Hindlimb muscle (tissue), 1 donor: ENCODE measurements at regions not wholly inside any gene's neighbourhood (a gene's known extent, or its start where the extent isn't known, plus 50 kb on each side); places are given as distances from the start of the nearest gene placed in this dataset.
"Not testable (repeated sequence)": the region's sequence is repeated elsewhere in the genome, so short reads cannot be mapped to it uniquely, and the experiment has no call there.

Experiments
- DNase-seq: peaks from one replicate; pipeline ENCODE4 v3.0.0-alpha.2; 2013

DNA sequence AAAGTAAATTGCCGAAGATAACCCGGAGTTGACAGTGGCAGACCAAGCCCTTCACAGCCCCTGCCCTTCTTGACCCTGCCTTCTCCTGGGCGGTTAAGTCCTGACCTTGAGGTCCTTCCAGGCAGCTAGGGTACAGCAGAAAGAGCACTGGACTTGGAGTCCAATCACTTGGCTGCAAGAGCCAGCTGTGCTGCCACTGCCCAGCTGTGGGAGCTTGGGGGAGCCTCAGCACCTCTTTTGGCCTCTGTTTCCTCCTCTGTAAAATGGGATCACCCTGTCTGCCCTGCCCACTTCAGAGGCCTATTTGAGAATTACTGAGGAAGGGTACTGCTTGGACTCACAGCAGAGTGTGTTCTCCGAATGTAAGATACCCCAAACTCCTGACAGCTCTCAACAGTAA lies 66.2 kb upstream of the SMAD6 start:
- no peak for DNase-seq

DNA sequence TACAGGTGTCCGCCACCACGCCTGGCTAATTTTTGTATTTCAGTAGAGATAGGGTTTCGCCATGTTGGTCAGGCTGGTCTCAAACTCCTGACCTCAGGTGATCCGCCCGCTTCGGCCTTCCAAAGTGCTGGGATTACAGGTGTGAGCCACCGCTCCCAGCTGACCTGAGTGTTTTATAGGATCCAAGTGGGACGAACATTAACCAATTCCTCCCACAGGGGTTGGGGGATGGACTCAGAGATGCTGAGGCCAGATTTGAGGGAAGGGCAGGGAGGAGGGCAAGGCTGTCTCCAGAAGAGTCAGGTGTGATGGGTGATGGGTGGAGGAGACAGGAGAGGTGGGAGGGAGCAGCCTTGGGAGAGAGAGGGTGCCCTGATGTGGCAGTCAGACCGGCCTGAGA lies 65.0 kb upstream of the SMAD6 start:
- not testable (repeated sequence) for DNase-seq

DNA sequence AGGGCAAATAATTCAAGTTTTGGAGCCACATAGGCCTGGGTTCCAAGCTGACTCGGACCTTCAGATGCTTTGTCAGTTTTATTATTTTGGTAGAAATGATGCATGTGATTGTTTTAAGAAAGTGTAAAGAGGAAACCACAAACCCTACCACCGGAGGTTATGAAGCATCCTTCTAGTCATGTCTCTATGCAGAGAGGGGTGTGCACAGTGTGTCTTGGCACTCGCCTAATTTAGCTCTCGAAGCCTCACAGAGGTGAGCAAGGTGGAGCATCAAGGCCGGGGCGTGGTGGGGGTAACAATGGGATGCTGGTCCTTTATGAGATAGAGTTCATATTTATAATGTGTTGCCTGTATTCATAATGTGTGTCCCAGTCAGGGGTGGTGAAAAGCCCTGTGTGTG lies 63.7 kb upstream of the SMAD6 start:
- no peak for DNase-seq

DNA sequence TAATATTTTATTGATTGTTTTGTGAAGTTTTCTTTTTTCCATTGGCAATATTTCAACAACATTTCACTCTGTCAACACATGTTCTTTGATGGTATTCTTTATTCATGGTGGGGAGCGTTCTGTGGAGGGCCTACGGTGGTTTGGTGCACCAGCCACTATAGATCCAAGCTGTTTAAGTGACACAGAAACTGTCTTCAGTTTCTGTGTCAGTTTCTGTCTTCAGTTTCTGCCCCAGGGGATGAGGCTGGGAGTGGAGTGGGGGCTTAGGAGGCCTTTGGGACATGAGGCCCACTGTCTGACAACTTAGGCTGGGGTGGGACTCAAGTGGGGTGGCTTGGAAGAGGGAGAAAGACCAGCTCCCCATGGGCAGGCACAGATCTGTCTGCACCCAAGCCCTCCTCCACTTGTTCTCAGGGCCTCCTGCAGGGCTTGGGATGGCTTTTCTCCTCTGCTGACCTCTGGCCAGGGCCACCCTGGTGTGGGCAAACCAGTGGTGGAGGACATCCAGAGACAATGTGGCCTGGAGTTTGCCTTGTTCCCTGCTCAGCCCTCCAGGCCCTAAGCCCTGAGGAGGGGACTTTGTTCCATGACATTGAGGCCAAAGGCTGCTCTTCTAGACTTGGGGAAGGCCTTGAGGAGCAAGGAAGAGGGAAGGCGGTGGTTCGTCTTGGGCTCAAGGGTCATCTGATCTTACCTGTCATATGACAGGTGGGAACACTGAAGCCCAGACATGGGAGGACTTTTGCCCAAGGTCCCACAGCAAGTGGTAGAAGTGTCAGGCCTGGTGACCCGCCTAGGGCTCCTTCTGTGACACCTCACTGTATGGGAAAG lies 60.3 kb upstream of the SMAD6 start:
- no peak for DNase-seq

DNA sequence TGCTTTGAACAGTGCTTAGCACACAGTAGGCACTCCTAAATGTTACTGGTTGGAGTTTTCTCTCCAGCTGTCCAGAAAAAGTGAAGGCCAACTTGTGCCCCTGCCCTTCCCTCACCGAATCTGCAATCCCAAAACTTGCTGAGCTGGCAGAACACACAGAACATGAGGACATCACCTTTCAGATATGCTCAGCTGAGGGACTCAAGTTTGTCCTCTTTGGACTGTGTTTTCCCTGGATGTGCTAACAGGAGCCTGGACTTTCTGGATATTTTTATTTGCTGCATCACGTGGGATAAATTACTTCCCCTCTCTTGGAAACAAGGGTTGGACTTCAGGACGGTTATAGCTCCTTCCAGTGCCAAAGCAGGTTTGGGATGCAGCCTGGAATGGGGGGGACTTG lies 59.5 kb upstream of the SMAD6 start:
- no peak for DNase-seq

DNA sequence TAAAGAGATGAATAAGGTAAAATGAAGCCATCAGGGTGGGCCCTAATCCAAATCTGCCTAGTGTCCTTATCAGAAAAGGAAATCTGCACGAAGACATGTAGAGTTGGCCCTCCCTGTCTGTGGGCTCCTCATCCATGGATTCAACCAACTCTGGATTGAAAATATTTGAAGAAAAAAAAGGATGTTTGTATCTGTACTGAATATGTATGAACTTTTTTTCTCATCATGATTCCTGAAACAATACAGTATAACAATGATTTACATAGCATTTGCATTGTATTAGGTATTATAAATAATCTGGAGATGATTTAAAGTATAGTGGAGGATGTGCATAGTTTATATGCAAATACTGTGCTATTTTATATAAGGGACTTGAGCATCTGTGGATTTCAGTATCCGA lies 59.0 kb upstream of the SMAD6 start:
- DNase-seq = no peak

DNA sequence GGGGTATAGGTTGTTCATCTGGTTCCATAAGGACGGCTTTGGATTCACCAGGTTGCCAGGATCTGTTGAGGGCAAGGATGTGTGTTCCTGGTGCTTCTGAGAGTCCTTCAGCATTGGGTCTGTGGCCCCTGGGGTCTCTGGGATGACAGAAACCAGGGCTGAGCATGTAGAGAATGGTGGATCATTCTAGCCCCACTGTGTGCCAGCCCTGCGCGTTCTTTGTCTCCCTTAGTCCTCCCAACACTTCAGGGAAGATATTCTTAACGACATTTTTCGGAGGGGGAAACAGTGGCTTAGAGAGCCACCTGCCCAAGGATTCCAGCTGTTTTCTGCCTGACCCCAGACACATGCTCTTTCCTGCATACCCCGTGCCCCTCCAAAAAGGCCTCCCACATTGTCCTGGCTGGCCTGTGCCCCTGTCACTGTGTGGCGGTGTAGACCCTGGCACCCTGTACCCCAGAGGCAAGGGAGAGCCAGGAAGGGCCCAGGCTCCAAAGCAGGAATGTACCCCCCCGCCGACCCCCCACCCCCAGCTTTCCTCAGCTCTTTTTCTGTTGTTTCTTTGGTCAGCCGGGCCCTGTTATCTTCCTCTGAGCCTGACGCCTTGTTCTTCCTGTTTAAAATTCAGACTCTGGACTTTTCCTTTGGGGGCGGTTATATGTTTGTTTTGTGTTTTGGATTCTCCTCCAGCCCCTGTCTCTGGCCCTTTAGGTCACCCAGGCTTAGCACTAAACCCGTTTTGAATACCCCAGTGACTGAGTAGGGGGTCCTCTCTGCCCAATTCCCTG lies 57.8 kb upstream of the SMAD6 start:
- no peak for DNase-seq

DNA sequence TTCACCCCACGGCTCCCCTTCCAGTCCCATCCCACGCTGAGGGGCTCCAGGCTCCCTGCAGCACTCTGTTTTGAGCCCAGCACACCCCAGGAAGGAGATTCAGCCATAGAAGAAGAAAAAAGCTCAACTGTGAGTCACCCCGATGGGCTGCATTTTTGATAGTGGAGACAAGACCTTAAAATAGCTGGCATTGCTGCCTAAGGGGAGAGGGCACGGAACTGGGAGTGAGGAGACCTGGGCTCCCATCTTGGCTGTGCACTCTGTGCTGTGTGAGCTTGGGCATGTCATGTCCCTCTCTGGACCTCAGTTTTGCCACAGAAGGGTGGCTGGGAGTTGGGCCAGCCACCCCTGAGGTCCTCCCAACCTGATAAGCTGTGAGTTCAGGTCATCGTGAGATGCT lies 57.2 kb upstream of the SMAD6 start:
- no peak for DNase-seq

DNA sequence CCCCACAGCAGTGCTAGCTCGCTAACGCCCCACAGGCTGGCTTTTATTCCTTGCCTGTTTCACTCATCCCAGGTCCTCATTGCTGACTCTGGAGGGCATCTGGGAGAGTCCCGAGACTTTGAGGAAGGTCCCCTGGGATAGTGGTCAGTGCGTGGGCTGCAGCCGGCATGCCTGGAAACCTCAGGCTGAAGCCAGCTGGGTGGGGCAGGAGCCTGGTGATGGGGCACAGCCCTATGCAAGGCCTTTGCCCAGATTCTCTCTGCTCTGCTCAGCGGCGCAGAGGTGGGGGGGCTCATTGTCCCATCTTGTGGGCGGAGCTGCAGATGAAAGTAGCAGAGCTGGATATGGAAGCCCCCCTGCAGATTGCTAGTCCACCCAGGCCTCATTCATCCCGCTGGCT lies 55.7 kb upstream of the SMAD6 start:
- no peak for DNase-seq

DNA sequence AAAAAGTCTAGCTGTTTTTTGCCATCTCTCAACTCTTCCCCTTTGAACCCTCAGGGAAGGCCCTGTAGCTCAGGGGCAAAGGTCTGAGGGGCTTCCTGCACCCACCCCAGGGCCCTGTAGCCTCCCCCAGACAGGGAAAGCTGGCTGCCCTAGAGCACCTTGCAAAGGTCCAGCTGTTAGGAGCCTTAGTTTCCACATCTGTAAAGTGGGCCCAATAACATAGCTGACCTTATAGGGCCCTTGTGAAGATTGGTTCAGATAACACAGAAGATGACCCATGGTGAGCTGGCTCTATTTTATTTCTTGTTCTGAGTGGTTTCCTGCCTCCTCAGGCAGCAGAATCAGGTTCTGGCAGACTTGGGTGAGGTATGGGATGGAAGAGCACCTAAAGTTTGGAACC lies 55.2 kb upstream of the SMAD6 start:
- no peak for DNase-seq

DNA sequence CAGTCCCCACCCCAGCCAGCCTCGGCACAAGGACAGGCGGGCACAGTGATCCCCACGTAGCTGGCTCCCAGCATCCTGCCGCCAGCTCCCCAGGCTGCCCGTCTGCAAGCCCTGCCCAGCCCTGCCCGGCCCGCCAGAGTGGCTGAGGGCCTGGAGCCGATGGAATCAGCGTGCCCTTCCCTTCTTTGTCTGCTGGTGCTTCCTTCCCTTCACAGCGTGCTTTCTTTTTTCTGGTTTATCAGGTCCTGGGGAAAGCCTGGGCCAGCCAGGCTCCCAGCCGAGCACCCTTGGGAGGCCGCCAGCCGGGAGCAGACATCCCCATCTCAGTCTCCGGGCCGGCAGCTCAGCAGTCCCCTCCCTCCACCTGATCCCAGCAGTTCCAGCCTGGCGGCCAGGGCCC lies 54.7 kb upstream of the SMAD6 start:
- DNase-seq = no peak

DNA sequence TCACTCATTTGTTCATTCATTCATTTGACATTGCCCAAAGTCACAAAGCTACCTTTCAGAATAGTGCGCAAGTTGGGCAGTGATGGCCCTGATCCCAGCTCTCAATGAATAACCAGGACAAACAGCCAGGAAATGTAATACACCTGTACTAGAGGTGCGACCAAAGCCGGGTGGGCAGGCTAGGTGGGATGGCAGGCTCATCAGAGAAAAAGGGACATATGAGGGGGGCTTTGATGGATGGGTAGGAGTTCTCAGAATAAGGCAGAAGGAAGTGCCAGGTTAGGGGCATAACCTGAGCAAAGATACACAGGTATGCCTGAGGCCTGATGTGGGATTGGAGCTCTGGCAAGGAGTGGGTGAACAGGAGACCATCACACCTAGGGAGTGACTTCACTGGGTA lies 53.4 kb upstream of the SMAD6 start:
- DNase-seq = no peak

DNA sequence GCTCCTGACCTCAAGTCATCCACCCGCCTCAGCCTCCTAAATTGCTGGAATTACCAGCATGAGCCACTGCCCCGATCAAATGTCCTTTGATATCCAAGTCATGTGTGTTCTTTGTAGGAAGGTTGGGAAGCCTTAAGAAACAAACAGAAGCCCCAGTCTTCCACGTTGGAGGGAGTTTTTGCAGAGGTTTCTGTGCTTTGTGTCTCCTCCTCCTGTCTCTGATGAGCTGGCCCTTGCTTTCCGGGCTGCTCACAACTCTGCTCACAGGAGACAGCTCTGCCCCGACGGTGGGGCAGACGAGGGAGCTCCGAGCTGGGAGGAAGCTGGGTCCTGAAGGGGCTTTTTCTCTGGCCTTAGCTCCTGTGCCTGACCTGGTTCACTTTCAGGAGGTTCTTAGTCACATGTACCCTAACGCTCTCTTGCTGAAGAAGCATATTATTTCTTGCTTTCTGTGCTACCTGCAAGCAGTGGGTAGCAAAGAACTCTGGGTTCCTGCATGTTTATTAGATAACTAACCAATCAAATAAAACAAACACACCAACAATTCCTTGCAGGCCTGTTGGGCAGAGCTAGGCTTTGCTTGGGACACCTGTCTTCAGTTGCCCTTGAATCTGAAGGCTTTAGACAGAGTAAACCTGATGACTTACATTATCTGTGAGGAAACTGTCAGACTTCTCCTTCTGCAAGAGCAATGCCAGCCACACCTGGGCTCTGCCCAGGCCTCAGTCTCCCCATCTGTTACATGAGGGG lies 52.6 kb upstream of the SMAD6 start:
- DNase-seq = no peak

DNA sequence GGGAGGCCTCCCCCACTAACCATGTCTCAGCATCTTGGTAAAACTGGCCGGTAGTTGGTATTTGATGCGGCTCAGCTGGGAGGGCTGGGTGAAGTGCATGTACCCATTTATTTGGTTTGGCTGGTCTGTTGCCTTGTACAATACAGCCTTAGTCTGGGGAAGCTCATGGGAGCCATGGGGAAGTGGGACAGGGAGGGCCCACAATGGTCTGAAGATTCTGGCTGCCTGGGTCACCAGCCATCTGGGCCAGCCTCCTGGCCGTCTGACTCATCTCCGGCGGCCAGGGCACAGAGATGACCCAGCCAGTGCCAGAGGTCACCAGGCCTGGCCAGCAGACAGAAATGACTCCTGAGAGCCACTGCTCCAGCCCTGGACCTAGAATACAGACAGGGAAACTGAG lies 51.6 kb upstream of the SMAD6 start:
- DNase-seq = no peak

DNA sequence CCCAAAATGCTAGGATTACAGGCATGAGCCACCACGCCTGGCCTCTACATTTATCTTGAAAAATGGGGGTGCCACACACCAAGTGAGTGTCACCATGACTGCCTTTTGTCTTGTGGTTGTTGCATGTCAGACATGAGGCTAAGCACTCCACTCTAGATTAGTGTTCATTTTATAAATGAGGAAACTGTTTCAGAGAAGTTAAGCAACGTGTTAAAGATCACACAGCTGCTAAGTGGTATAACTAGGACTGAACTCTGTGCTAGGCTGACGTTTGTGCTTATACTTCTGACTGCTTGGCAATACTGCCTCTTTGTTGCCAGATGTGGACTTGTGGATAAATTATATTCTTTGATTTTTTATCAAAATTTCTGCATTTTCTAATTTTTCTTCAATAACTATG lies 50.8 kb upstream of the SMAD6 start:
- no peak for DNase-seq

DNA sequence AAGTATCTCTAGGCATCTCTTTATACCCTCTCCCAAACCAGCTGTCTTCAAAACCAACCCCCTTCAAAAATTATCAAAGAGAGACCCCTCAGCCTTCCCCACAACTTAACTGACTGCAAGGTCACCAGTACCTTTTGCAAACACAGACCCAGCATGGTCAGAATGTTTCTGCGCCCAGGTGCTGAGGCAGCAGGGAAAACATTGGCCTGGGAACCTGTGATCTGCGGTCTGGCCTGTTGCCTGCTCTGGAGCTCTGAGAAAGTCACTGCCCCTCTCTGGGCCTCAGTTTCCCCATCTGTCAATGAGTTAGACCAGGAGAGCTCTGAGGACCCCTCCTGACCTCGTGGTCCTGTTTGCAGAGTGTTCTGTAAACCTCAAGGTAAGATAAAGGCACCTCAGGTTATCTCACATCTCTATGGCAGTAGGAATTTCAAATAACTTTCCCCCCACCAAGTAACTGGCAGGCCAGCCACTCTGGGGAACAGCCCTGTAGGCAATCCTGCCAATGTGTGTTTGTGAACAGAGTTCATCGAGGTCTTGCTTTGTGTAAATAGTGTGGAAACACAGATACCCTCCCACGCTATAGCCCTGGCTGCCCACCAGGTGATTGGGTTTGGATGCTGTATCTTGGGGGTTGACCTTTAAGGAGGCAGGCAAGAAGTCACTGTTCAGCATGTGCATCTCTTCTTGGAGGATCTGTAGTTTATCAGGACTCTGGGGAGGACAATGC lies 50.0 kb upstream of the SMAD6 start:
- no peak for DNase-seq
